GM23338 (cell line): ENCODE measurements at regions not wholly inside any gene's neighbourhood (a gene's known extent, or its start where the extent isn't known, plus 50 kb on each side); places are given as distances from the start of the nearest gene placed in this dataset.

Experiments used
- CREB1 ChIP-seq: fragments of 250-450 bp; sonication (Bioruptor Pico); IDR thresholded peaks from 2 replicates; pipeline ENCODE4 v1.5.0; 2020; ENCODE audit warnings: low read depth, mild to moderate bottlenecking, moderate library complexity
- EZH2 ChIP-seq: fragments of 200-600 bp; sonication (generic); IDR thresholded peaks from one replicate; pipeline ENCODE4 v1.8.0; 2017; ENCODE audit warnings: antibody characterized with exemption, mild to moderate bottlenecking, low read depth; ENCODE audit not compliant: unreplicated experiment
- EZH2phosphoT487 ChIP-seq: fragments of 200-600 bp; sonication (generic); IDR thresholded peaks from one replicate; pipeline ENCODE4 v1.8.1; 2018; ENCODE audit warnings: antibody characterized with exemption; ENCODE audit not compliant: unreplicated experiment
- JUNB ChIP-seq: IDR thresholded peaks from one replicate; pipeline ENCODE4 v1.6.1; 2016; ENCODE audit warnings: antibody characterized with exemption; ENCODE audit not compliant: unreplicated experiment
- NANOG ChIP-seq: IDR thresholded peaks from 2 replicates; pipeline ENCODE4 v1.6.1; 2016; ENCODE audit warnings: antibody characterized with exemption, borderline replicate concordance
- REST ChIP-seq: IDR thresholded peaks from one replicate; pipeline ENCODE4 v1.6.1; 2018; ENCODE audit warnings: antibody characterized with exemption; ENCODE audit not compliant: unreplicated experiment
- ZNF114 ChIP-seq: fragments of 250-450 bp; sonication (Bioruptor Pico); IDR thresholded peaks from 2 replicates; pipeline ENCODE4 v1.5.0; 2020; ENCODE audit warnings: mild to moderate bottlenecking, moderate library complexity
- ZNF331 ChIP-seq: fragments of 250-450 bp; sonication (Bioruptor Pico); IDR thresholded peaks from 2 replicates; pipeline ENCODE4 v1.5.0; 2020; ENCODE audit warnings: low read depth, mild to moderate bottlenecking, moderate library complexity
- ZNF462 ChIP-seq: fragments of 250-450 bp; sonication (Bioruptor Pico); IDR thresholded peaks from 2 replicates; pipeline ENCODE4 v1.5.0; 2020; ENCODE audit warnings: mild to moderate bottlenecking, moderate library complexity

GRCh38 chr6:140636271-140636907 is 1261.9 kb upstream of the CITED2 start (continued):
- TF ChIP-seq ZNF462 (CRISPR knock-in tag) (no peak), ZNF331 (CRISPR knock-in tag) (no peak), CREB1 (CRISPR knock-in tag) (no peak), EZH2 (no peak), EZH2phosphoT487 (no peak), REST (no peak), NANOG (no peak), ZNF114 (CRISPR knock-in tag) (no peak), JUNB (no peak)
